H1 (cell line): ENCODE measurements at regions not wholly inside any gene's neighbourhood (a gene's known extent, or its start where the extent isn't known, plus 50 kb on each side); places are given as distances from the start of the nearest gene placed in this dataset.

Source experiments
- CHD7 ChIP-seq: fragments of 300-600 bp; sonication (generic); IDR thresholded peaks from 2 replicates; pipeline ENCODE4 v1.7.1; 2012; ENCODE audit warnings: low read length, moderate library complexity, mild to moderate bottlenecking, inconsistent platforms; ENCODE audit not compliant: insufficient replicate concordance
- RAD21 ChIP-seq, 2 experiments: IDR thresholded peaks in 1 of 2; conservative IDR thresholded peaks in 1 of 2; 2 replicates each; pipeline ENCODE4 v1.6.1; 2011; ENCODE audit warnings: low read depth in 2 of 2, low read length in 2 of 2, improper control_type of control experiment in 1 of 2, inconsistent platforms in 1 of 2, mild to moderate bottlenecking in 1 of 2, moderate library complexity in 1 of 2
- SP1 ChIP-seq: IDR thresholded peaks from 2 replicates; pipeline ENCODE4 v1.6.1; 2011; ENCODE audit warnings: low read depth, low read length
- SP2 ChIP-seq: IDR thresholded peaks from 2 replicates; pipeline ENCODE4 v1.6.1; 2012; ENCODE audit warnings: mild to moderate bottlenecking, low read length, inconsistent platforms
- TF ChIP-seq, protein P1 (sequence below): IDR thresholded peaks from 2 replicates; pipeline ENCODE4 v1.6.1; 2011; ENCODE audit warnings: low read depth, mild to moderate bottlenecking, low read length; ENCODE audit not compliant: insufficient read depth

GRCh38 chr14:28630100-28630499 is 136.5 kb upstream of the FOXG1 start (continued):
- TF ChIP-seq RAD21 (IDR thresholded peaks at IDR 0.05 in 1 of 2, conservative IDR thresholded peaks at IDR 0.05 in 1 of 2; ENCODE audit: low read depth in 2 of 2, low read length in 2 of 2) (no peak), CHD7 (no peak), SP1 (no peak), SP2 (no peak)
- TF ChIP-seq, protein P1, sequence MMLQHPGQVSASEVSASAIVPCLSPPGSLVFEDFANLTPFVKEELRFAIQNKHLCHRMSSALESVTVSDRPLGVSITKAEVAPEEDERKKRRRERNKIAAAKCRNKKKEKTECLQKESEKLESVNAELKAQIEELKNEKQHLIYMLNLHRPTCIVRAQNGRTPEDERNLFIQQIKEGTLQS: no peak
